HEK293T (cell line): ENCODE measurements at regions not wholly inside any gene's neighbourhood (a gene's known extent, or its start where the extent isn't known, plus 50 kb on each side); places are given as distances from the start of the nearest gene placed in this dataset.

Experiments used
- BHLHE40 ChIP-seq: fragments of 450-650 bp; IDR thresholded peaks from 2 replicates; pipeline ENCODE4 v1.6.1; 2016; ENCODE audit warnings: mild to moderate bottlenecking, moderate library complexity, borderline replicate concordance
- FOXA1 ChIP-seq: fragments of 450-650 bp; IDR thresholded peaks from 2 replicates; pipeline ENCODE4 v1.6.1; 2016; ENCODE audit warnings: mild to moderate bottlenecking
- FOXM1 ChIP-seq: fragments of 450-650 bp; IDR thresholded peaks from 2 replicates; pipeline ENCODE4 v1.6.1; 2017; ENCODE audit warnings: mild to moderate bottlenecking, borderline replicate concordance
- HDGF ChIP-seq: fragments of 450-650 bp; IDR thresholded peaks from 2 replicates; pipeline ENCODE4 v1.6.1; 2017; ENCODE audit warnings: antibody characterized with exemption, borderline replicate concordance
- ZNF384 ChIP-seq: fragments of 450-650 bp; IDR thresholded peaks from 2 replicates; pipeline ENCODE4 v1.6.1; 2016

GRCh38 chr15:81807806-81808205 is 238.0 kb downstream of the MEX3B start:
- no peak for TF ChIP-seq BHLHE40
- TF ChIP-seq FOXM1: no peak
- no peak for TF ChIP-seq HDGF
- TF ChIP-seq ZNF384: no peak
- no peak for TF ChIP-seq FOXA1
